ENCODE measurements at regions not wholly inside any gene's neighbourhood (a gene's known extent, or its start where the extent isn't known, plus 50 kb on each side); places are given as distances from the start of the nearest gene placed in this dataset.

- TF ChIP-seq, protein P1, sequence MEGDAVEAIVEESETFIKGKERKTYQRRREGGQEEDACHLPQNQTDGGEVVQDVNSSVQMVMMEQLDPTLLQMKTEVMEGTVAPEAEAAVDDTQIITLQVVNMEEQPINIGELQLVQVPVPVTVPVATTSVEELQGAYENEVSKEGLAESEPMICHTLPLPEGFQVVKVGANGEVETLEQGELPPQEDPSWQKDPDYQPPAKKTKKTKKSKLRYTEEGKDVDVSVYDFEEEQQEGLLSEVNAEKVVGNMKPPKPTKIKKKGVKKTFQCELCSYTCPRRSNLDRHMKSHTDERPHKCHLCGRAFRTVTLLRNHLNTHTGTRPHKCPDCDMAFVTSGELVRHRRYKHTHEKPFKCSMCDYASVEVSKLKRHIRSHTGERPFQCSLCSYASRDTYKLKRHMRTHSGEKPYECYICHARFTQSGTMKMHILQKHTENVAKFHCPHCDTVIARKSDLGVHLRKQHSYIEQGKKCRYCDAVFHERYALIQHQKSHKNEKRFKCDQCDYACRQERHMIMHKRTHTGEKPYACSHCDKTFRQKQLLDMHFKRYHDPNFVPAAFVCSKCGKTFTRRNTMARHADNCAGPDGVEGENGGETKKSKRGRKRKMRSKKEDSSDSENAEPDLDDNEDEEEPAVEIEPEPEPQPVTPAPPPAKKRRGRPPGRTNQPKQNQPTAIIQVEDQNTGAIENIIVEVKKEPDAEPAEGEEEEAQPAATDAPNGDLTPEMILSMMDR (IDR thresholded peaks at IDR 0.05): no peak
- no peak for ATAC-seq
- Histone ChIP-seq H3K4me1 (ENCODE audit: control insufficient read depth, insufficient read depth, low read length) (no peaks in the 10 kb centered on the region), H3K27ac (ENCODE audit: low read length) (no peak overlapping the region), H3K27me3 (ENCODE audit: control insufficient read depth, insufficient read depth, low read length) (no peaks in the 10 kb centered on the region), H3K4me3 (ENCODE audit: low read length) (no peak overlapping the region), H3K9me3 (ENCODE audit: control insufficient read depth, insufficient read depth, low read length) (no peaks in the 10 kb centered on the region), H3K36me3 (ENCODE audit: control insufficient read depth, insufficient read depth, low read length) (no peaks in the 10 kb centered on the region)
- Mint-ChIP-seq H3K36me3 (no peaks in the 10 kb centered on the region), H3K4me1 (no peaks in the 10 kb centered on the region), H3K27ac (no peak overlapping the region), H3K4me3 (no peak overlapping the region), H3K27me3 (ENCODE audit: low read depth in 2 of 2) (no peaks in the 10 kb centered on the region), H3K9me3 (peaks cover 9 to 17% of the 10 kb centered on the region in 2 donors)
- intact Hi-C loops (cut with micrococcal nuclease): no loop called here
- WGBS (ENCODE audit: insufficient coverage): 25% methylated on average over 1 of the region's 2 CpGs
- DNase-seq: no peak
These were observed 429.0 kb upstream of the MIR17HG start for GRCh38 chr13:90918536-90918935.

GRCh38 chr13:90919153-90919552 lies 428.3 kb upstream of the MIR17HG start:
- Mint-ChIP-seq H3K9me3 (peaks cover 9 to 17% of the 10 kb centered on the region in 2 donors), H3K27ac (no peak overlapping the region), H3K4me3 (no peak overlapping the region), H3K36me3 (no peaks in the 10 kb centered on the region), H3K27me3 (ENCODE audit: low read depth in 2 of 2) (no peaks in the 10 kb centered on the region), H3K4me1 (no peaks in the 10 kb centered on the region)
- no peak for DNase-seq
- Histone ChIP-seq H3K27me3 (ENCODE audit: control insufficient read depth, insufficient read depth, low read length) (no peaks in the 10 kb centered on the region), H3K27ac (ENCODE audit: low read length) (no peak overlapping the region), H3K9me3 (ENCODE audit: control insufficient read depth, insufficient read depth, low read length) (no peaks in the 10 kb centered on the region), H3K4me3 (ENCODE audit: low read length) (no peak overlapping the region), H3K36me3 (ENCODE audit: control insufficient read depth, insufficient read depth, low read length) (no peaks in the 10 kb centered on the region), H3K4me1 (ENCODE audit: control insufficient read depth, insufficient read depth, low read length) (no peaks in the 10 kb centered on the region)
- ATAC-seq: no peak
- TF ChIP-seq, protein P1 (IDR thresholded peaks at IDR 0.05): no peak
- WGBS (ENCODE audit: insufficient coverage): 86% methylated on average over 3 of the region's 3 CpGs
- intact Hi-C loops (cut with micrococcal nuclease): no loop called here

- H3K27ac ChIP-seq (ENCODE audit: low read length): no peak overlapping the region
- H3K4me3 ChIP-seq (ENCODE audit: low read length): no peak overlapping the region
- intact Hi-C loops (cut with micrococcal nuclease): no loop called here
- Mint-ChIP-seq H3K4me3 (no peak overlapping the region), H3K4me1 (no peaks in the 10 kb centered on the region), H3K27me3 (ENCODE audit: low read depth in 2 of 2) (no peaks in the 10 kb centered on the region), H3K9me3 (peaks cover 11 to 14% of the 10 kb centered on the region in 2 donors), H3K27ac (no peak overlapping the region), H3K36me3 (no peaks in the 10 kb centered on the region)
- DNase-seq (no peak), ATAC-seq (no peak)
- H3K9me3 ChIP-seq (ENCODE audit: control insufficient read depth, insufficient read depth, low read length): peaks cover 2% of the 10 kb centered on the region
- no peaks in the 10 kb centered on the region for H3K36me3 ChIP-seq (ENCODE audit: control insufficient read depth, insufficient read depth, low read length)
- no peaks in the 10 kb centered on the region for H3K27me3 ChIP-seq (ENCODE audit: control insufficient read depth, insufficient read depth, low read length)
- WGBS (ENCODE audit: insufficient coverage): 89% methylated on average over 2 of the region's 2 CpGs
- TF ChIP-seq, protein P1 (IDR thresholded peaks at IDR 0.05): no peak
- no peaks in the 10 kb centered on the region for H3K4me1 ChIP-seq (ENCODE audit: control insufficient read depth, insufficient read depth, low read length)
These were observed 421.0 kb upstream of the MIR17HG start for GRCh38 chr13:90926459-90926858.

DNA sequence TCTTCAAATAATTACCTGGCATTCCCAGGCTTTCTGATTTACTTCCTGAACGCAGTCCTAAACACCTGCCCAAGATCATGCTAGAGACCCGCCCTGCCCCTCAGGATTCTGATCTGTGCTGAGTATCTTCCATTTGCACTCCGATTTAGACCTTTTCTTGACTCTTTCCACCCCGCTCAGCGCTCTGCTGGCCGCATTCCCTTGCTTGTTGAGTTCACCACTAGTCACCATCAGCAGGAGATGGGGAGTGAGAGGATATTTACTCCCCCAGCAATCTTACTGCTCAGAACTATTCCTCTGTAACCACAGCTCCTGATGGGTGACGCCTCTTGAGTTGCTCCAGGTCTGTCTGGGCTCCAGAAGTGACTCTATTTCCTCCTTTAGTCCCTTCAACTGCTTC lies 419.4 kb upstream of the MIR17HG start:
- ATAC-seq (no peak), DNase-seq (no peak)
- Histone ChIP-seq H3K4me1 (ENCODE audit: control insufficient read depth, insufficient read depth, low read length) (no peaks in the 10 kb centered on the region), H3K9me3 (ENCODE audit: control insufficient read depth, insufficient read depth, low read length) (peaks cover 2% of the 10 kb centered on the region), H3K36me3 (ENCODE audit: control insufficient read depth, insufficient read depth, low read length) (no peaks in the 10 kb centered on the region), H3K27me3 (ENCODE audit: control insufficient read depth, insufficient read depth, low read length) (no peaks in the 10 kb centered on the region), H3K4me3 (ENCODE audit: low read length) (no peak overlapping the region), H3K27ac (ENCODE audit: low read length) (no peak overlapping the region)
- no peaks in the 10 kb centered on the region for H3K27me3 Mint-ChIP-seq (ENCODE audit: low read depth in 2 of 2)
- H3K27ac Mint-ChIP-seq: no peak overlapping the region
- TF ChIP-seq, protein P1 (IDR thresholded peaks at IDR 0.05): no peak
- 84% methylated on average over 7 of the region's 7 CpGs for WGBS (ENCODE audit: insufficient coverage)
- H3K4me1 Mint-ChIP-seq: no peaks in the 10 kb centered on the region
- H3K4me3 Mint-ChIP-seq: no peak overlapping the region
- no peaks in the 10 kb centered on the region for H3K36me3 Mint-ChIP-seq
- H3K9me3 Mint-ChIP-seq: peaks cover 13 to 14% of the 10 kb centered on the region in 2 donors
- intact Hi-C loops (cut with micrococcal nuclease): no loop called here
